Testis (tissue), 2 donors: ENCODE measurements at regions not wholly inside any gene's neighbourhood (a gene's known extent, or its start where the extent isn't known, plus 50 kb on each side); places are given as distances from the start of the nearest gene placed in this dataset.

ENCODE experiments used
- CTCF ChIP-seq, 3 experiments: fragments of 450-650 bp in 2 of 3; fragments of 200-600 bp in 1 of 3; sonication (generic) in 1 of 3; IDR thresholded peaks; one replicate each; pipeline ENCODE4 v1.5.1; 2016 to 2019; ENCODE audit warnings: antibody characterized with exemption in 3 of 3, mild to moderate bottlenecking in 2 of 3, moderate library complexity in 1 of 3
- POLR2A ChIP-seq: fragments of 450-650 bp; IDR thresholded peaks from one replicate; pipeline ENCODE4 v1.6.1; 2017; ENCODE audit warnings: antibody characterized with exemption, mild to moderate bottlenecking, moderate library complexity

GRCh38 chr1:102096162-102096561, 99.4 kb upstream of the OLFM3 start:
- TF ChIP-seq CTCF (IDR thresholded peaks at IDR 0.05), result no peak
- no peak for TF ChIP-seq POLR2A
